HG02938 (cell line): ENCODE measurements at regions not wholly inside any gene's neighbourhood (a gene's known extent, or its start where the extent isn't known, plus 50 kb on each side); places are given as distances from the start of the nearest gene placed in this dataset.
"Not testable (repeated sequence)": the region's sequence is repeated elsewhere in the genome, so short reads cannot be mapped to it uniquely, and the experiment has no call there.

ENCODE experiments used
- ATAC-seq: cut with Tn5 transposase; IDR thresholded peaks from one replicate; pipeline ENCODE4 v1.9.1; 2021; ENCODE audit warnings: mild to moderate bottlenecking, moderate library complexity; ENCODE audit not compliant: unreplicated experiment

DNA sequence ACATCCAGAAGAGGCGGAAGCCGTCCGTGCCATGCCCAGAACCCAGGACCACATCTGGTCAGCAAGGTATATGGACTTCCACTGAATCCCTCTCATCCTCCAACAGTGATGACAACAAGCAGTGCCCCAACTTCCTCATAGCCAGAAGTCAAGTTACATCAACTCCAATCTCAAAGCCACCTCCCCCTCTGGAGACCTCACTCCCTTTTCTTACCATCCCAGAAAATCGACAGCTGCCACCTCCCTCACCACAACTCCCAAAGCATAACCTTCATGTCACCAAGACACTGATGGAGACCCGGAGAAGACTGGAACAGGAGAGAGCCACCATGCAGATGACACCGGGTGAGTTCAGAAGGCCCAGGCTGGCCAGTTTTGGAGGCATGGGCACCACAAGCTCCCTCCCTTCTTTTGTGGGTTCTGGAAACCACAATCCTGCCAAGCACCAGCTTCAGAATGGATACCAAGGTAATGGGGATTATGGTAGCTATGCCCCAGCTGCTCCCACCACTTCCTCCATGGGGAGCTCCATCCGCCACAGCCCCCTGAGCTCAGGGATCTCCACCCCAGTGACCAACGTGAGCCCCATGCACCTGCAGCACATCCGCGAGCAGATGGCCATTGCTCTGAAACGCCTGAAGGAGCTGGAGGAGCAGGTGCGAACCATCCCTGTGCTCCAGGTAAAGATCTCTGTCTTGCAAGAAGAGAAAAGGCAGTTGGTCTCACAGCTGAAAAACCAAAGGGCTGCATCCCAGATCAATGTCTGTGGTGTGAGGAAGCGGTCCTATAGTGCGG, 130.3 kb upstream of the DMRT1 start:
- ATAC-seq: no peak

DNA sequence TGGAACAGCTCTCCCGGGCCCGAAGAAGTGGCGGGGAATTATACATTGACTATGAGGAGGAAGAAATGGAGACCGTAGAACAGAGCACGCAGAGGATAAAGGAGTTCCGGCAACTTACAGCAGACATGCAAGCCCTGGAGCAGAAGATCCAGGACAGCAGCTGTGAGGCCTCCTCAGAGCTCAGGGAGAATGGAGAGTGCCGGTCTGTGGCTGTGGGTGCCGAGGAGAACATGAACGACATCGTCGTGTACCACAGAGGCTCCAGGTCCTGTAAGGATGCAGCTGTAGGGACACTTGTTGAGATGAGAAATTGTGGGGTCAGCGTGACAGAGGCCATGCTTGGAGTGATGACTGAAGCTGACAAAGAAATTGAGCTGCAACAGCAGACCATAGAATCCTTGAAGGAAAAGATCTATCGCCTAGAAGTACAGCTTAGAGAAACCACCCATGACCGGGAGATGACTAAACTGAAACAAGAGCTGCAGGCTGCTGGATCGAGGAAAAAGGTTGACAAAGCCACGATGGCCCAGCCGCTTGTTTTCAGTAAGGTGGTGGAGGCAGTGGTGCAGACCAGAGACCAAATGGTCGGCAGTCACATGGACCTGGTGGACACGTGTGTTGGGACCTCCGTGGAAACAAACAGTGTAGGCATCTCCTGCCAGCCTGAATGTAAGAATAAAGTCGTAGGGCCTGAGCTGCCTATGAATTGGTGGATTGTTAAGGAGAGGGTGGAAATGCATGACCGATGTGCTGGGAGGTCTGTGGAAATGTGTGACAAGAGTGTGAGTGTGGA, 129.5 kb upstream of the DMRT1 start:
- ATAC-seq: no peak

DNA sequence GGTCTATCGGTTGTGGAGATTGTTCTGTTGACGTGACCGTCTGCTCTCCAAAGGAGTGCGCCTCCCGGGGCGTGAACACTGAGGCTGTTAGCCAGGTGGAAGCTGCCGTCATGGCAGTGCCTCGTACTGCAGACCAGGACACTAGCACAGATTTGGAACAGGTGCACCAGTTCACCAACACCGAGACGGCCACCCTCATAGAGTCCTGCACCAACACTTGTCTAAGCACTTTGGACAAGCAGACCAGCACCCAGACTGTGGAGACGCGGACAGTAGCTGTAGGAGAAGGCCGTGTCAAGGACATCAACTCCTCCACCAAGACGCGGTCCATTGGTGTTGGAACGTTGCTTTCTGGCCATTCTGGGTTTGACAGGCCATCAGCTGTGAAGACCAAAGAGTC, 128.9 kb upstream of the DMRT1 start:
- no peak for ATAC-seq

DNA sequence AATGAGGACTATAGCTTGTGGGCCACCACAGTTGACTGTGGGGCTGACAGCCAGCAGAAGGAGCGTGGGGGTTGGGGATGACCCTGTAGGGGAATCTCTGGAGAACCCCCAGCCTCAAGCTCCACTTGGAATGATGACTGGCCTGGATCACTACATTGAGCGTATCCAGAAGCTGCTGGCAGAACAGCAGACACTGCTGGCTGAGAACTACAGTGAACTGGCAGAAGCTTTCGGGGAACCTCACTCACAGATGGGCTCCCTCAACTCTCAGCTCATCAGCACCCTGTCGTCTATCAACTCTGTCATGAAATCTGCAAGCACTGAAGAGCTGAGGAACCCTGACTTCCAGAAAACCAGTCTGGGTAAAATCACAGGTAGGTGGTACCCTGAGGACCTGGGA, 128.4 kb upstream of the DMRT1 start:
- no peak for ATAC-seq

DNA sequence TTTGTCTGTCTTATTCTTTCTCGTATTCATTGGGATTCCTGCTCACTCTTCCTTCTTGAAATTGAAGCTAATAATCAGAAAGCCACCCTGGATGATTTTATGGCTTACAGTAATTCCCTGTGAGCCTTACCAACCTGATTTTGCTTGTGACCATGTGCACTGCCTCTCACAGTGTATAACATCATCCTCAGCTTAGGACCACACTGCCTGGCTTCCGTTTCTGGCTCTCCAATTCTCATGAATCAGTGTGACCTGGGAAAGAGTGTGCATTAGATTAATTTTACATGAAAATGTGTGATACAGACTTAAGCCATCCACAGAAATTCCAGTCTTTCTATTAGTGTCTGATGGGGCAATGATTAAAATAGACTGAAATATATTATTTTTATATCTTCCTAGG, 126.8 kb upstream of the DMRT1 start:
- no peak for ATAC-seq

GRCh38 chr9:715300-715699, 126.2 kb upstream of the DMRT1 start:
- no peak for ATAC-seq

DNA sequence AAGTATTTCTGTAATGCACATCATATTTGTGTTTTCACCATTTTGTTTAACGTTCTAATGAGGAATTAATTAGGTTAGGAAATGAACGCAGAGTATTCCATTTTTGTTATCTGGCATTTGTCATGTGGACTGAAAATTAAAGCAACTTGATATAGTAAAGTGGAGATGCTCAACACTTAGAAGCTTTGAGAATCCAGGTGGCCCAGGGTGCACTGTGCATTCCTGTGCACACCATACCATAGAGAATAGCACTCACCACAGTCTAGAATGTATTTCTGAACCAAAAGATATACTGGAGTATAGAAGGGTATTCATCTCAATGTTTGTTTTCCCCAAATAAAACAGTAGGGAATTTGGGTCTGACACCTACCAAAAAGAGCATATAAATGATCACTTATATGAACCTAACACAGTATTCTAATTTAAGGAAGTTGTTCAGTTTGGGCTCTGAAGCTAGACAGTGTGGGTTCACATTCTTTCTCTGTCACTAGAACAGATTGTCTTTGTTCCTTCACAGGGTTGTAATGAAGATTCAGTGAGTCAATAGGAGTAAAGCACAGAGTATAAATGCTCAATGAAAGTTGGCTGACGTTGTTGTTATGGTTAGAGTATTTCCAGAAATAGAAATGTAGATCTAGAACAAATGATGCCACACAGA, 125.6 kb upstream of the DMRT1 start:
- no peak for ATAC-seq

DNA sequence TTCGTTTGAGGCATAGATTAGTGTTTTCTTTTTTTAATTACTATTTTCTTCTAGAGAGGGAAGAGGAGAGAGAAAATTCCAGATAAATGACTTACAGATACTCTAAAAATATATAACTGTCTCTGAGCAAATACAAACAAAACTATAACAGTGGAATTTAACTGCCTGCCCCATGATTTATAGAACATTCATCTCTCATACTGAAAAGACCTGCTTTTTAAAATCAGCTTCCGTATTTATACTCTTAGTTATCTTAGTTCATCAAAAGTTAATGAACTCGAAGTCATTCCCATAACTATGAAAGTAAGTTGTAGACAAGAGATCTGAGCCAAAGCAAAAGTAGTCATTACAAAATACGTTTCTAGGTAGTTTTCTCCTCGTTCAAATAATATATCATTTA, 123.8 kb upstream of the DMRT1 start:
- no peak for ATAC-seq

DNA sequence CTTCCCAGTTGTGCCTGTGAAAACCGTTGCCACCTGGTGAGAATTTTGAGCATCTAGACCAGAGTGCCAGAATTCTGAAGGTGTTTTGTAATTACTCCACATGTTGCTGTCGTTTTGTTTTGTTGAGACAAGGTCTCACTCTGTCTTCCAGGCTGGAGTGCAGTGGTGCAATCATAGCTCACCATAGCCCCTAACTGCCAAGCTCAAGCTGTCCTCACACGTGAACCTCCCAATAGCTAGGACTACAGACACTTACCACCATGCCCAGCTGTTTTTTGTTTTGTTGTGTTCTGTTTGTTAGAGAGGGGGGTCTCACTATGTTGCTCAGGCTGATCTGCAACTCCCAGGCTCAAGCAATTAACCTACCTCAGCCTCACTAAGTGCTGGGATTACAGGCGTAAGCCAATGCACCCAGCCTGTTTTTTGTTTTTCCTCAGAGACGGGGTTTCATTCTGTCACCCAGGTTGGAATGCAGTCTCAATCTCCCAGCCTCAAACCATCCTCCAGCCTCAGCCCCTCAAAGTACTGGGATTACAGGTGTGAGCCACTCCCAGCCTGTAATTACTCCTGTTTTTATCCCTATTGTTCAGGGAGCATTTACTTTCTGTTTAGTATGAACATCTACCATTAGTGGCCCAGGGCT, 121.1 kb upstream of the DMRT1 start:
- no peak for ATAC-seq

DNA sequence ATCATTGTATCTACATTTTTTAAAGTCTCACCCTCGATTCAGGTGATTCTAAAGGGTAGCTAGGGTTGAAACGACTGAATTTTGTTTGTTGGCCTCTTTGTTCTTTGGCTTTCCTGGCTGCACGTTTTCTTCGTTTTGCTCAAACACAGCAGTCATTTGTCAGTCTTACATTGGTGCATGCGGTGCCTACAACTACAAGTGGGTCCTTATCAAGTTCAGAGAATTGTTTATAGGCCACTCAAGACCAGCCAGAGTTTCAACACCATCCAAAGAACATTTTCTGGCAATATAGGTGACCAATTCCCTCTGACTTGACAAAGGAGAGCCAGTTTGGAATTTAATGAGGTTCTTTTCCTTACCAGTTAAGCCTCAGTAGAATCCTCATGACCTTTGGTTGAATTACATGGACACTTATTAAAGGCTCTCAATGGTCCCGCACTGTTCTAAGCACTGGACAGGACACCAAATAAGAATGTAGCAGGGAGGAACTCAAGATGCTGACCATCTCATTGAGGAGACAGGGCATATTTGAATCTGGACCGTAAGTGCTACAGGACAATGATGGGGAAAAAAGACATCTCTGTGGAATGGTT, 119.0 kb upstream of the DMRT1 start:
- no peak for ATAC-seq

DNA sequence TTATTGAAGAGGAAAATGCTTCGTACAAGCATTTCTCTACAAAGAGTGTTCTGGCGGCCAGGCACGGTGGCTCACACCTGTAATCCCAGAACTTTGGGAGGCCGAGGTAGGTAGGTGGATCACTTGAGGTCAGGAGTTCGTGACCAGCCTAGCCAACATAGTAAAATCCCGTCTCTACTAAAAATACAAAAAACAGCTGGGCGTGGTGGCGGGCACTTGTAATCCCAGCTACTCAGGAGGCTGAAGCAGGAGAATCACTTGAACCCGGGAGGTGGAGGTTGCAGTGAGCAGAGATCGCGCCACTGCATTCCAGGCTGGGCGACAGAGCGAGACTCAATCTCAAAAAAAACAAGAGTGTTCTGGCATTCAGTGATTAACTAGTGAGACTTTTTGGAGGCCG, 117.0 kb upstream of the DMRT1 start:
- not testable (repeated sequence) for ATAC-seq

DNA sequence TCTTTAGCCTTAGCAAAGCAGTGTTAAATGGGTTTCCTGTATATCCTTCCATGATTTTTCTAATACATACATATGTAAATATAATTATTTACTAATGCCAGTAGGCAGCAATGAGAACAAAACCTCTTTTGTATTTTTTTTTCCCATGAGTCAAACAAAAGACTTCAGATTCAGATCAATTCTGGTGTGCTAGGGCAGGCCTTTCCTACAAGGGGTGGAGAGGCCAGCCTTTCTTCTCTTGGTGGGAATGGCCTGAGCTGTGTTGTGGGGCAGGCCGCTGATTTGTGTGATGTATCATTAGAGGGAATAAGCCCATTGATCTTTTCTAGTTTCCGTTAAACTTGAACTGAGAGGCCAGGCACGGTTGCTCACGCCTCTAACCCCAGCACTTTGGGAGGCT, 115.5 kb upstream of the DMRT1 start:
- ATAC-seq: no peak

DNA sequence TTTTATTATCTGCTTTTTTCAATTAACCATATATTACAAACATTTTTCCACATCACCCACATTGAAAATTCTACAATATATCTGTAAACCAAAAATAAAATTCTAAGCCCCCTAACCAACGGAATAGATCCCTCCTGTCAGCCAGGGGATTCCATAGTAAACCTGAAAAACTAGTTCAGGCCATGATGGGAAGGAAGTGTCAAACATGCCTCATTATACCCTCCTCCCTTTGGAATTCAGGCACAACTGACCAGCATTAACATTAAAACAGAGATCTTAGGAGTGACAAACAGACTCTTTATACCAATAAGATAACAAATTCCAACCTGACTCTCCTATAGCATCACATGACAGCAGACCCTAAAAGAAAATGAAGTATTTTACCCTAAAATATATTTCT, 113.7 kb upstream of the DMRT1 start:
- ATAC-seq: no peak

GRCh38 chr9:728535-728934, 113.0 kb upstream of the DMRT1 start:
- ATAC-seq: no peak

GRCh38 chr9:731474-731873, 110.0 kb upstream of the DMRT1 start:
- no peak for ATAC-seq

DNA sequence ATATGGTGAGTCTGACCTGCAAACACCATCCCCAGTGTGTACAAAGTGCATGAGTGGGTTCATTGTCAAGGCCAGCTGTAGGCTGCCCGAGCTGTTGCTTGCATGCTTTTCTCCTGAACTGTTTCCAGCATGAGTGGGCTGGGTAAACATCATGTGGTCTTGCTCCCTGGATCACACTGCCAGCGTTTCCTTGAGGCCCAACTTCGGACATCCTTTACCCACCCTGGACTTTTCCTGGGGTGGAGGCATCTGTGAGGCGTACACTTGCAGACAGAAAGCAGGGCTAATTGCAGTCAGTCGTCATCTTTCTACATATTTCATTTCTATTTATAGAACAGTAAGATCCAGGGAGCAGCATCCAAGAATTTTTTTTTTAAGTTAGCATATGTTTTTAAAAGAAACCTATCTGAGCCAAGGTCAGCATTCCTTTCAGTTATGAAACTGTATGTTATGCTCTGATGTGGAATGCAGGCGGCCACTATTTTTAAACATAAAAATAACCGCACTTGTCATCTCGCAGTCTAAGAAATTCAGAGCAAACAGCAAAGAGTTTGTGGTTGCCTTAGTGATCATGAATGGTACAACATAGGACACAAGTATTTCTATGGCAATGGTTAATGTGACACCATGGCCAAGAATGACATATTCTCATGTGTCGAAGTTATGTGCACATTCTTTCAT, 106.5 kb upstream of the DMRT1 start:
- ATAC-seq: no peak

DNA sequence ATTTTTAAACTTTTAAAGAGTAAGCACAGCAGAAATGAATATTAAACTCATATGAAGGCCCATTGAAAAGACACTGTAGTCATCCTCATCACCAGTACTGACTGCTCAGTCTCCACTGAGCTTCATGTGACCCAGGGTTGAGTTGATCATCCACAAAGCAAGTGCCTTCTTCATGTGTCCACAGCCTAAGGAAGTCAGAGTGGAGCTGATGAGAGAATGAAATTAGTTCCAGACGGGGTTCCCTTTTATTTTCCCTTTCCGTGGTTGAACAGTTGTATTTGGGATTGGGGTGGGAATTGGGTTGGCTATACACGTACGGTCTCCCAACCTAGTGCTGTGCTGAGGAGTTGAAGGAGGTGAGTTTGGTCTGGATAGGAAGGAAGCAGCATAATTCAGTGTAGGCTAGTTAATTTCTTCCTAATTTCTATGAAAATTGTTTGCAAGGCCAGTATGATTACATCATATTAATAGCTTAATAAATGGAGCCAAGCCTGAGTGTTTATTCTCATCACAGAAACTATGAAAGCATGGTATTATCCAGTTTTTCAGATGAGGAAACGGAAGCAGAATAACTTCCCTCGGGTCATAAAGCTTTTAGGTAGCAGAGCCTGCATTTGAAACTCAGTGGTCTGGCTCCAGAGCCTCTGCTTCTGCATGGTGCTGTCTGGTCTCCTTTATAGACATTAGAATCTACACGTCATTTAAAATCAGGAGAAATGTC, 103.9 kb upstream of the DMRT1 start:
- no peak for ATAC-seq

DNA sequence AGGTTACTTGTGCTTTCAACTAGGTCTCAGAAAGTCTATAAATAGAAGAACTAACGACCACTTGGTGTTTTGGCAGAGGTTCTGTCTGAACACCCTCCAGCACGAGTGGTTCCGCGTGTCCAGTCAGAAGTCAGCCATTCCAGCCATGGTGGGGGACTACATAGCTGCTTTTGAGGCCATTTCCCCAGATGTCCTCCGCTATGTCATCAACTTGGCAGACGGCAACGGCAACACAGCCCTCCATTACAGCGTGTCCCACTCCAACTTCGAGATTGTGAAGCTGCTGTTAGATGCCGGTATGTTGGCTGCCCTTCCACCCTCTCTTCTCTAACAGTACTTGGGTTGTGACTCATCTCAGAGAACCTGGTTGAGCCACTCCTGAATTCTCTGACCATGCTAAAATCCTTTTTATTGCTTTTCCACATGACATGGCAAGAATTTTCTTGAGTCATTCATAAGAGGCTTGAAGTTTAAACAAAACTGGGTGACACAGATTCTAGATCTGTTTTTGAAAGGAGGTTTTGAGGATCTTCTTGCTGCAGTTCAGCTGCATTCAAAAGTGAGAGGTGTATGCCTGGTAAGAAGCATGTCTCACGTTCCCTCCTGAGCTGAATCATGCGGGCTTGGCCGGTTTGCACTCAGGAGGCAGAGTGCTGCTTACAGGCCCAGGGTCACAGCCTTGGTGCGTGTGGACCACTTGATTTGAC, 103.1 kb upstream of the DMRT1 start:
- no peak for ATAC-seq

DNA sequence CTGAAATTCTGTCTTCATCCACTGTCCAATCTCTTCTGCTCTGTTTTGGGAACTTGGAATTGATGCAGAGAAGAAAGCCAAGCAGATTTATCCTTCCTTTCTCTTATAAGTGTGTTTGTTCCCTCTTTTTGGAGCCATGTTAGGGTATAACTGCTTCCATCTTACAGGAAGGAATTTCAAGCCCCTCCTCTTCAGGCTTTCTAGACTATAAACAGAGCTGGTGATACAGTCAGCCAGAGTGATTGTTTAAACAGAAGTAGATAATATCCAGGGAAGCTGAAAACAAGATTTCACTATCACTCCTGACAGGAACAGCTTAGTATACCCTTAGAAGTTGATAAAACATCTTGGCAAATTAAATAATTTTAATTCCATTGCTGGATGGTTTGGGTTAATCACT, 102.1 kb upstream of the DMRT1 start:
- ATAC-seq: no peak
